ENCODE measurements at regions not wholly inside any gene's neighbourhood (a gene's known extent, or its start where the extent isn't known, plus 50 kb on each side); places are given as distances from the start of the nearest gene placed in this dataset.

DNA sequence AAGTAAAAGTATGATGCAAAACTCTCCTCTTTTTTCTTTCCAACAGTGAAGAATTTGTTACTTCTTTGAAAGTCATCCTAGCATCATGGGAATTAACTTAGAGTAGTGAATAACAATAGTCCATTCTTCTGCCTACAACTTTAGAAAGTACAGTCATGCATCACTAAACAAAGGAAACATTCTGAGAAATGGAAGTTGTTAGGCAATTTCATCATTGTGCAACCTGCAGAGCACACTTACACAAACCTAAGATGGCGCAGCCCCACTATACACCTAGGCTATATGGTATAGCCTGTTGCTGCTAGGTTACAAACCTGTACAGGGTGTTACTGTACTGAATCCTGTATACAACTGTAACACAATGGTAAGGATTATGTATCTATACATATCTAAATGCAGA is 1209.3 kb upstream of the C9orf72 start:
- intact Hi-C loops (cut with DNase I): no loop called here
- WGBS: 88% methylated on average over 1 of the region's 1 CpG

DNA sequence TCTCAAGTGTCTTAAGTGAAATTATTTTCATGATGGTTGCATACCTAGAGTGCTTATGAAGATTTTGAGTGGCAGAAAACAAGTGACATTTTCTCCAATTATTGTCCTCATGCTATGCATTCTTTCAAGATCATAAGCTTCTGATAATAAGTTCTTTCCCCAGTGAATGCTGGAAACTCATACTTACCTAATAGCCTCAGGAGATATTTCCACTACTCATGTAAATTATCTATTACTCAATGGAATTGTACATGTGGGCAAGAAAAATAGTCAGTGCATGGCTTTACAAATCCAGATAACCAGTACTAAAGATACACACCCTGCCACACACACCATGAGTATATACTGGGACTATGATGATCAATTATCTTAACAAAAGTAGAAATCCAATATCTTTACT is 1219.4 kb upstream of the C9orf72 start:
- no peak overlapping the region for H3K4me3 ChIP-seq
- no peak for DNase-seq (ENCODE audit: low spot score)
- H3K9me3 ChIP-seq: no peaks in the 10 kb centered on the region
- H3K27ac ChIP-seq: no peak overlapping the region
- H3K36me3 ChIP-seq: no peaks in the 10 kb centered on the region
- no peak for TF ChIP-seq POLR2A (IDR thresholded peaks at IDR 0.05)
- TF ChIP-seq, protein P1, sequence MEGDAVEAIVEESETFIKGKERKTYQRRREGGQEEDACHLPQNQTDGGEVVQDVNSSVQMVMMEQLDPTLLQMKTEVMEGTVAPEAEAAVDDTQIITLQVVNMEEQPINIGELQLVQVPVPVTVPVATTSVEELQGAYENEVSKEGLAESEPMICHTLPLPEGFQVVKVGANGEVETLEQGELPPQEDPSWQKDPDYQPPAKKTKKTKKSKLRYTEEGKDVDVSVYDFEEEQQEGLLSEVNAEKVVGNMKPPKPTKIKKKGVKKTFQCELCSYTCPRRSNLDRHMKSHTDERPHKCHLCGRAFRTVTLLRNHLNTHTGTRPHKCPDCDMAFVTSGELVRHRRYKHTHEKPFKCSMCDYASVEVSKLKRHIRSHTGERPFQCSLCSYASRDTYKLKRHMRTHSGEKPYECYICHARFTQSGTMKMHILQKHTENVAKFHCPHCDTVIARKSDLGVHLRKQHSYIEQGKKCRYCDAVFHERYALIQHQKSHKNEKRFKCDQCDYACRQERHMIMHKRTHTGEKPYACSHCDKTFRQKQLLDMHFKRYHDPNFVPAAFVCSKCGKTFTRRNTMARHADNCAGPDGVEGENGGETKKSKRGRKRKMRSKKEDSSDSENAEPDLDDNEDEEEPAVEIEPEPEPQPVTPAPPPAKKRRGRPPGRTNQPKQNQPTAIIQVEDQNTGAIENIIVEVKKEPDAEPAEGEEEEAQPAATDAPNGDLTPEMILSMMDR (IDR thresholded peaks at IDR 0.05): no peak
- no peak for TF ChIP-seq POLR2AphosphoS5 (IDR thresholded peaks at IDR 0.05)
- no peaks in the 10 kb centered on the region for H3K4me1 ChIP-seq (replicated peaks)
- intact Hi-C loops (cut with DNase I): no loop called here
- no peaks in the 10 kb centered on the region for H3K27me3 ChIP-seq (replicated peaks; ENCODE audit: insufficient read depth)

More for the DNA sequence above, 1209.3 kb upstream of the C9orf72 start:
- H3K4me1 ChIP-seq (replicated peaks): no peaks in the 10 kb centered on the region
- H3K4me3 ChIP-seq: no peak overlapping the region
- TF ChIP-seq POLR2AphosphoS5 (IDR thresholded peaks at IDR 0.05) (no peak), POLR2A (IDR thresholded peaks at IDR 0.05) (no peak)
- TF ChIP-seq, protein P1 (IDR thresholded peaks at IDR 0.05): no peak
- H3K9me3 ChIP-seq: no peaks in the 10 kb centered on the region
- no peak overlapping the region for H3K27ac ChIP-seq
- DNase-seq (ENCODE audit: low spot score): no peak
- no peaks in the 10 kb centered on the region for H3K27me3 ChIP-seq (replicated peaks; ENCODE audit: insufficient read depth)
- no peaks in the 10 kb centered on the region for H3K36me3 ChIP-seq

DNA sequence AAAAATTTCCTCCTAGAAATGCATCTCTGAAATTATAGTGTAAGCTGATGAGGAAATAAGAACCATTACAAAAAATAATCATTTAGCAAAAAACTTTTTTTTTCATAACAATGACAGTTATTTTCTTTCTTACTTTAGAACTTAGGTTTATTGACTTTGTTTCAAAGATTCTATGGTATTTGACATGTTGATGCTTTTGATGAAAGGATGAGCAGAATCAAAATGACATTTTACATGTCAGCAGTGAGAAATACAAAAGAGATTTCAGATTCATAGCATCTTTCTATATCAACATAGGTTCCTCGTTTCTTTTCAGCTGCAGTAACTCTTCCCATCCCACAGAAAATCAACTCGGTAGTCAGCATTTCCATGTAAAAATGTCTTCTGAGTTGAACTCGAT is 1226.6 kb upstream of the C9orf72 start:
- H3K27me3 ChIP-seq (replicated peaks; ENCODE audit: insufficient read depth): no peaks in the 10 kb centered on the region
- H3K27ac ChIP-seq: no peak overlapping the region
- no peak for TF ChIP-seq POLR2A (IDR thresholded peaks at IDR 0.05)
- intact Hi-C loops (cut with DNase I): no loop called here
- WGBS: 72% methylated on average over 3 of the region's 3 CpGs
- no peaks in the 10 kb centered on the region for H3K36me3 ChIP-seq
- H3K4me3 ChIP-seq: no peak overlapping the region
- no peak for DNase-seq (ENCODE audit: low spot score)
- H3K9me3 ChIP-seq: no peaks in the 10 kb centered on the region
- H3K4me1 ChIP-seq (replicated peaks): no peaks in the 10 kb centered on the region

DNA sequence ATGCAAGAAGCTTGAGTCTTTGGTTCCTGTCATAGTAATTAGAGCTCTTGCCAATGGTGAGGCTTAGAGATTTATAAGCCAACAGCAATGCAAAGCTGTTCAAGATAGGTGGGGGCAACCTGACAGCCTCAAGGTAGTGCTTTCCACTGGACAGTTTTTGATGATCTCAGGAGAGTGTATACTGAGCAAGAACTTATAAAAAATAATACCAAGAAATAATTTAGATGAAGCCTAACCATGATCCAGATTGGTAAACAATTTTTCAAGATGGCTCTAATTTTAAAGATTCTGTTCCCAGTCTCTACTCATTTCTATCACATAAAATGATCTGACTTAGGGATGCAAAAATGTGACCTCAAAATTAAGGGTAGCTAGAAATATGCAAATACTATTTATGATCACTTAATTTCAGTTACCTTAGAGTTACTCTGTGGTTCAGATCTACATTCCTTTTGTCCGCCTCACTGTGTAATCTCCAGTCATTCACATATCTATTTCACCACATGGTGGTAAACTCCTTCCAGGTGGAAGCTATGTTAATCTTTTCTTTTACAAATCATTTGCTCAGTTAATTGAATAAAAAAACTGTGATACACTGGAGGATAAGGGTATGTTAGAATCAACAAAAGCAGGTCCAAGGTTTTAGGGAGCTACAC is 1228.0 kb upstream of the C9orf72 start:
- intact Hi-C loops (cut with DNase I): no loop called here
- no peaks in the 10 kb centered on the region for H3K4me1 ChIP-seq (replicated peaks)
- H3K27ac ChIP-seq: no peak overlapping the region
- no peaks in the 10 kb centered on the region for H3K9me3 ChIP-seq
- H3K36me3 ChIP-seq: no peaks in the 10 kb centered on the region
- H3K4me3 ChIP-seq: no peak overlapping the region
- H3K27me3 ChIP-seq (replicated peaks; ENCODE audit: insufficient read depth): no peaks in the 10 kb centered on the region
- 95% methylated on average over 1 of the region's 1 CpG for WGBS
- TF ChIP-seq, protein P1 (IDR thresholded peaks at IDR 0.05): no peak
- no peak for TF ChIP-seq POLR2A (IDR thresholded peaks at IDR 0.05)
- TF ChIP-seq POLR2AphosphoS5 (IDR thresholded peaks at IDR 0.05): no peak
- no peak for DNase-seq (ENCODE audit: low spot score)

DNA sequence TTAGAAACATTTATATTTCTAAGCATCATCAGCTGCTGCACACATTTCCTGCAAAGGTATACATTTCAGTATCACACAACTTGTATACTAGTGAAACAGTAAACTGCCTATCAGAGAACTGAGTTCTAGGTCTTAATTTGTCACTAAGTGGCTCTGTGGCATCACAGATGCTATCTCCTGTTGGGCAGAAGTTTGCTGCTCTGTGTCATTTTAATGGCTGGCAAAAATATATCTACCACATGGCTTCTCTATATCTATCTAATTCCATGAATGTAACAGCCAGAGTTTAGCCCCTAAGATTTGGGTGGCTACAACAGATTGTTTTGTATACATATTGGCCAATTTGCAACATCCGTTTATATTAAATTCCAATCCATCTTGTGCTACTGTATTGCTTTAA is 1231.9 kb upstream of the C9orf72 start:
- TF ChIP-seq, protein P1 (IDR thresholded peaks at IDR 0.05): no peak
- TF ChIP-seq POLR2A (IDR thresholded peaks at IDR 0.05) (no peak), POLR2AphosphoS5 (IDR thresholded peaks at IDR 0.05) (no peak)
- WGBS: 85% methylated on average over 1 of the region's 1 CpG
- no peak overlapping the region for H3K4me3 ChIP-seq
- H3K9me3 ChIP-seq: no peaks in the 10 kb centered on the region
- H3K27me3 ChIP-seq (replicated peaks; ENCODE audit: insufficient read depth): no peaks in the 10 kb centered on the region
- H3K36me3 ChIP-seq: no peaks in the 10 kb centered on the region
- intact Hi-C loops (cut with DNase I): no loop called here
- no peak overlapping the region for H3K27ac ChIP-seq
- DNase-seq (ENCODE audit: low spot score): no peak
- no peaks in the 10 kb centered on the region for H3K4me1 ChIP-seq (replicated peaks)

Data from prostate gland (tissue), 2 donors.